Suprapubic skin (tissue), 3 donors: ENCODE measurements at regions not wholly inside any gene's neighbourhood (a gene's known extent, or its start where the extent isn't known, plus 50 kb on each side); places are given as distances from the start of the nearest gene placed in this dataset.
"Not testable (repeated sequence)": the region's sequence is repeated elsewhere in the genome, so short reads cannot be mapped to it uniquely, and the experiment has no call there.

Experiments
- CTCF ChIP-seq, 2 donors: fragments of 200-600 bp in 1 of 2; fragments of 450-650 bp in 1 of 2; sonication (generic) in 1 of 2; IDR thresholded peaks; one replicate each; pipeline ENCODE4 v1.5.1; 2016 to 2019; ENCODE audit warnings: antibody characterized with exemption in 2 of 2, mild to moderate bottlenecking in 1 of 2, moderate library complexity in 1 of 2
- POLR2A ChIP-seq, 2 donors: fragments of 450-650 bp; IDR thresholded peaks; one replicate each; pipeline ENCODE4 v1.6.1; 2017; ENCODE audit warnings: antibody characterized with exemption in 2 of 2, mild to moderate bottlenecking in 2 of 2, moderate library complexity in 2 of 2

- not testable (repeated sequence) for TF ChIP-seq CTCF, POLR2A (IDR thresholded peaks at IDR 0.05)
Measured at GRCh38 chrX:92278556-92278955, 499.4 kb downstream of the PCDH11X start.
